ENCODE measurements at regions not wholly inside any gene's neighbourhood (a gene's known extent, or its start where the extent isn't known, plus 50 kb on each side); places are given as distances from the start of the nearest gene placed in this dataset.

- DNase-seq (ENCODE audit: low read depth): no peak
These were observed 92.7 kb upstream of the RPL34 start for GRCh38 chr4:108527723-108528122.

DNA sequence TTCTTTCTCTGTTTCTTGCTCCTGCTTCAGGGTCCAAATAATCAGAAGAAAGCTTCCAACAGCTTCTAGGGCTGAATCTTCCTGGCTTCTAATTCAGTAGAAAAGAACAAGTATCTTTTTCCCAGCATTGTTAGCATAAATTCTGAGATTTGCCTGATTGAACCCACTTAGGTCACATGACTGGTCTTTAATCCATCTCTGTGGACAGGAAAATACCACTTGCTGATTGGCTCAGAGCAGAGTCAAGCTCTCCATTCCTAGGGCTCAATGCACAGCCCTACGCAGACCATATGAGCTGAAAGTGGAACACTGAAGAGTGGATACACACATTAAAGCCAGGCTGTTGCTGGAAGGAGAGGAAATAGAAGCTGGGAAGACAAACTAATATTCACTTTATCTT, 99.6 kb upstream of the RPL34 start:
- no peak for DNase-seq (ENCODE audit: low read depth)

DNA sequence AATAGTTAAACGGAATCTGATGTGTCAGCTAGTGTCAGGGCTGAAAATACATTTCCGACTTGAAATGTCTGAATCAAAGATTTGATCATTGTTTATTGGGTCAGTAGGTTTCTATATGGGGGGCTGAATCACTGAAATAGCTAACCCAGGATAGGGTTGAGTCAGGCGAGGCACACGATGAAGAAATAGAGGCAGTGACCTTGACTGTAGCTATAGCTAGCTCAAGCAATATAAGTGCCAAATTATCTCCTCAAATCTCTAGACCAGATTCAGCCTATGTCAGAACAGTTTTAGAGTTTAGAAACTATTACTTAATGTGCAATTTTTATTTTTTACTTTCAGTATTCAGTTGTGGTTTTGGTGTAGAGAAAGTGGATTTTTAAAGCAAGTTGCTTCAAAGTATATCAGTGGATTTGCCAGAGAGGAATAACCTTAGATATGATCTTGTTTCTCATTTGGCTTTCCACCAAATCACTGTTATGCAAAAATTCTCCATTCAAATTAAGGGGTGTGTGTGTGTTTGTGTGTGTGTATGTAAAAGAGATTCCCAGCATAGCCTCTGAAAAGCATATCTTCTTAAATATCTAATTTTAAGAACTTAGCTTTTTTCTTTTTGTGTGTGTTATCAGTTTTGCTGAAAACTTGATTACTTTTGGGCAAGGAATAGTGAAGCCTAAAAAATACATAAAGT, 100.3 kb upstream of the RPL34 start:
- DNase-seq (ENCODE audit: low read depth): peak; percentile 21

- no peak for DNase-seq (ENCODE audit: low read depth)
These were observed 101.1 kb upstream of the RPL34 start for GRCh38 chr4:108519208-108519833.

DNA sequence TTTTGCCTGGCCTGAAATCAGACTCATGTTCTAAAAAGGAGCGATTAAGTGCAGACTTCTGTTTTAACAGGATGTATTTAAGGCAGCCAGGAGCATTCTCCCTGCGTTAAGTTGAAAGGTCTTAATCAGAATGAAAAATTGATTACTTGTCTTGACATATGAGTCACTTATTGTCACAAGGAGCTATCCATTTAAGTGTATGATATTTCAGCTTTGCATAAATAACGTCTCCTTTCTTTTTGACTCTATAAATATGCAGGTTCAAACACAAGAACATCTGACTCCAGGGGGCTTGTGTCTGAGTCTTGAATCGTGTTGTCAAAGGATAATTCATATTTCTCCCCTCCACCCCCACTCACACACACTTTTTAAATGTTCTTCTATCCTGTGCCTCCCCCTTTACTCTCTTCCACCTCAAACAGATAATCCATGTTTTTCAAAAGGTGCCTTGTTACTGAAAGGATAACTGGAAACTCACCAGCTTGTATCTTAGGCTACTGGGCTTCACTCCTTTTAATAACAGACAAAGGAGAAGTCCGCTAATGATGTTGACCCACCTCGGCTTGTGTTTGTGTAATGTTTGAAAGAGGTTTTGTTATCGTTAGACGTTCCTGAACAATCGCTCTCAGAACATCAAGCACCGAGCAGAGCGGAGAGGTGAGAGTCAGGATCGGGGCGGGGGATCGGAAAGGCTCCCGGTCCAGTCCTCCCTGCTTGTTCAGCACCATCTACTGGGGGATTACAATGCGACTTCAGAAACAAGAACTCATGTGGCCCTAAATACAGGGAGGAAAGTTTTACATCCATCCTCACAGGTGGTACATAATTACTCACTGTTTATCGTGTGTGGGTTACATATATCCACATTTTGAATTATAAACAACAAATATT, 107.5 kb upstream of the RPL34 start:
- DNase-seq (ENCODE audit: low read depth): peak; percentile 56

DNA sequence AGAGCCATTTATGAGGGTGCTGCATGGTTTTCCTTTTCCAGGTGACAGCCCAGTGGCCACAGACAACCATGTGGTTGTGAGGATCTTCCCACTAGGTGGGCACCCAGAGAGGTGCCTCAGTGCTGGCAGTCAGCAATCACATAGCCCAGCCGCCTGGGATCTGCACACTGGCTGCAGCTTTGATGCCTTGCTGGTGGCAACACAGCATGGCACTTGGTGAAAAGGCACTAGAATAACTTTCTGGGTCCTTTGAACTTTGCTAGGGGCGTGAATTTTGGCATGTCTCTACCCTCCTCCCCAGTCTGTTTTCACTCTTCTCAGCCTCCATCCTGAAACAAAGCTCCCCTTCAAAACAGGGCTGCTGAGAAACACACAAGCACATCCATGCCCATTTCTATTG, 108.8 kb upstream of the RPL34 start:
- no peak for DNase-seq (ENCODE audit: low read depth)

DNA sequence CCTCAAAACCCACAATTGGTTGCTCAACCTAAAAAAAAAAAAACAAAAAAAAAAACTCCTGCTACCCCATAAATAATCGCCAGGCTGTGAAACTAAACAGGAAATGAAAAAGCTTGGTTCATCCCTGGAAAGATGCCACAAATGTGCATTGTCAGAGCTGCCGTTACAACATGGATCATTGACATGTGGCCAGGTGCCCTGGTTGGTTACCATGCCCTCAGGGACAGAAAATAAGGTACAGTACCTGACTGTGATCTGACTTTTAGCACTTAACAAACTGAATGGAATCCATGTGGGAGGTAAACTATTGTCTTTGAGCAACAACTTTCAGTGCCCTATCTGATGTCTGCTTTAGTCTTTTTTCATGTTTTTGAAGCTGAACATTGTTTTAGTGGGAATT, 118.0 kb upstream of the RPL34 start:
- DNase-seq (ENCODE audit: low read depth): peak; percentile 20

GRCh38 chr4:108498925-108499324, 121.5 kb upstream of the RPL34 start:
- no peak for DNase-seq (ENCODE audit: low read depth)

DNA sequence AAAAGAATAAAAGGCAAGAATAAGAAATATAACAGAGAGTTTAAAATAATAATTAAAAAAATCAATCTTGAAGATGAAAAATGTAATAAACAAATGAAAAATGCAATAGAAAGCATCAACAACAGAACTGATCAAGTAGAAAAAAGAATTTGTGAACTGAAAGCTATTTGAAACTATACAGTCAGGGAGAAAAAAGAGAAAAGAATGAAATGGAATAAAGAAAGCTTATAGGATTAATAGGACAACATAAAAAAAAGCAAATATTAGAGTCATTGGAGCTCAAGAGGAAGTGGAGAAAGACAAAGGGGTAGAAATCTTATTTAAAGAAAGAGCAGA, 126.8 kb upstream of the RPL34 start:
- DNase-seq (ENCODE audit: low read depth): no peak

DNA sequence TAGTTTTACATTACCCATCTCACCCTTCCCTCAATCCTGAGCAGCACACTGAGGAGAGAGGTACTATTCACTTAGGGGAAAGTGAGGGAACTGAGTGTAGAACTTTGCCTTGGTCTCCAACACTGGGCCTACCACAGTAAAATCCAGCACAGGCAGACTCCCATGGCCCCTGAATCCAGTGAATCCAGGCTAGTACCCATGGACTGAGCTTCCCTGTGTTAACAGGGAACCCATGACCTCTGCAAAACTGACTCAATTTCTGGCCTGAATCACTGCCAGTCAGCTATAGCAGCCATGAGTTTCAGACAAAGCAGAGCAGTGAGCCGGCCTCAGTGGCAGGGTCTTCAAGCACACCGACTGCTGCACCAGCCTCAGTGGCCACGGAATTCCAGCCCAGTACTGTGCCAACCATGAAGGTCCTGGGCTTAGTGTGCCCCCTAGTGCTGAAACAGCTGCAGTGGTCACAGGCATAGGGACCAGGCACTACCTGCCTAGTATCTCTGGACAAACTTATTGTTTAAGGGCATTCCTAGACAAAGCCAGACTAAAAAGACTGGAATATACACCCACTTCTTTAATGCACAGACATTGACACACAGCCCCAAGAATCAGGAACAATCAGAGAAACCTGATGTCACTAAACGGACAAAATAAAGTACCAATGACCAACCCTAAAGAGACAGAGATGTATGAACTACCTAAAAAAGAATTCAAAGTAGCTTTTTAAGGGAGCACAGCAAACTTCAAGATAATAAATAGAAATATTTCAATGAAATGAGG, 127.4 kb upstream of the RPL34 start:
- peak; percentile 18 for DNase-seq (ENCODE audit: low read depth)

- DNase-seq (ENCODE audit: low read depth): peak; percentile 33
These were observed 131.5 kb upstream of the RPL34 start for GRCh38 chr4:108488865-108489264.

DNA sequence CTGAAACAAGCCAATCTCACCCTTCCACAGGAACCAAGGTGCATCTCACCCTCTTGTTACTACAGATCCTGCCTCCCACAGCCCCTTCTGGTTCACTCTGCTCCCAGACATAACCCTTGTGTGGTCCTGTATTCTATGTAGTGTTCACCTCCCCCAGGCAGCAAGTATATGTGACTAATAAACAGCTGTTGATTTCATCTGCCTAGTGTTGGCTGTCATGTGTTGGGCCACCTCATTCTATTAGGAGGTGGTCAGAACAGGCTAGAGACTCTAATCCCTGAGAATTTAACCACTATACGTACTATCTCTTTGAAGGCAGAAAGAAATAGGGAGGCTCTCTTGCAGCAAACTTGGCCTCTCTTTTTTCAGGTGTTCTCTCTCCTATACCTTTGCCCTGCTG, 134.3 kb upstream of the RPL34 start:
- DNase-seq (ENCODE audit: low read depth): peak; percentile 8

DNA sequence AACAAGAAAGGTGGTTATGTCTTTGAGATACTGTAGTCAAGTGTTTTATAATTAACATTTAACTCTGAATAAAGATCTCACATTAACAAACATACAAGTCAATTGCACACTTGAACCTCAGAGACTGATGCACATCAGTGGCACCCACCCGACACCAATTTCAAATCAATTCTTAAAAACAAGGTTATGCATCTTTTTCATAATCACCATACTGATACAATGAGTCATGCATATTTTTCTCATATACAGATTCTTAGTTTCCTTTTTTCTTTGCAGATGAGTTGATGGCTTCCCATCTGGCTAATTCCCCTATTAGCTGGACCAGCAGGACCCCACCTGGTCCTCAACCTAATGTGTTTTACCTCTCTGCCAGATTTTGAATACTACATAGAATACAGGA, 136.2 kb upstream of the RPL34 start:
- DNase-seq (ENCODE audit: low read depth): peak; percentile 2

- DNase-seq (ENCODE audit: low read depth): no peak
These were observed 136.7 kb upstream of the RPL34 start for GRCh38 chr4:108483650-108484049.

DNA sequence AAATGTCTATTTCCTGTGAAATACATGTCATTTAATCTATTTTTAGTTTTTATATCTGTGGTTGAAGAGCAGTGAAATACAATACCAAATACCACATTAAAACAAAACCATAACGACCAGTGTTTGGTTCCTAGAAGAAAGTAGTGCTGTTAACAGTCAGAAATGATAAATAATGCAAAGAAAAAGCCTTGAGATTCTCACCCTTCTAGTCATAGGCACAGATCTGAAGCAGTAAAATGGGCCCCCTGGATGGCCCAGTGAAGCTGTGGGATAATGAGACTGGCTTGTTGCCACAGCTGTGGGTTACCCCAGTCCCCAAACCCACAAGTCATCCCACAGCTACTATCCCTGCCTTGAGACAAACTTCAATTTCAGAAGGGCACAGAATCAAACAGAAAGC, 137.3 kb upstream of the RPL34 start:
- DNase-seq (ENCODE audit: low read depth): no peak

DNA sequence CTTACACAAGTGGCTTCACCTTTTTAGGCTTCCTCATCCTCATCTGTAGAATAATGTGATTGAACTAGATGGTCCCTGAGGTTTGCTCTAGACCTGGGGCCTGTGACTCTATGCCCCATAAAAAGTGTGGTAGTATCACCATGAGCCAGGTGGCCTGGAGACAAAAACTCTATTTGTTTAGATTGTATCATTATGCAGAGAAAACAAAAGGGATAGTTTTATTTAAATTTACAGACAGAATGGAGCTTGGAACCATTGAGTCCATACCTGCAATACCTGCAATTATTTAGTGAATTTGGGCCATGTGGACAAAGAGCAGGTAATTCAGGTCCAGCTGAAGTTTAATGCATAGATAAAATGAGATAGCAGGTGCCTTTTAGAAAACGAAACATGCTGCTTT, 139.5 kb upstream of the RPL34 start:
- DNase-seq (ENCODE audit: low read depth): no peak

GRCh38 chr4:108477527-108478108, 142.8 kb upstream of the RPL34 start:
- peak; percentile 9 for DNase-seq (ENCODE audit: low read depth)

DNA sequence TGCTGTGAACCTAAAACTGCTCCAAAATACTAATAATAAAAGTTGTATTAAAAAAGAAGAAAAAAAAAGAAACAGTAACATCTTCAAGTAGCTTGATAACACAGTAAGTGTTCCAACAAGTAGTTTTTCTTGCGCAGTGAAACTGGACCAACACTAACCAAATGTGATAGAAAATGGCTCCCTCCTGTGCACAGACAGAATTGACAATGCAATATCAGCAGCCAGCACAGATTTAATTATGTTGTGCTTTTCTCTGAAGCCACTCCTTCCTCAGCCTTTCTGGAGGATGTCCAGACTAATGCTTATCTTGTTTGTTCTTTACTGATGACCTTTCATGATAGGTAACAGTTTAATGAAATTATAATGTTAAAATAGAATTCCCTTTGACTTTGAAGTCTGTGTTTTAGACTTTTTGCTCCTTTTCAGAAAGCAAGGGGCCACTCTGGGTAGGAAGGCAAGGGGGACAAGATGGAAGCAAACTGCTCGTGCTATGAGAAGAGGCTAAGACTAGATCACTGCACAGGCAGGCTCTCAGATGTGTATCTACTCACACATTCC, 147.1 kb upstream of the RPL34 start:
- DNase-seq (ENCODE audit: low read depth): no peak

DNA sequence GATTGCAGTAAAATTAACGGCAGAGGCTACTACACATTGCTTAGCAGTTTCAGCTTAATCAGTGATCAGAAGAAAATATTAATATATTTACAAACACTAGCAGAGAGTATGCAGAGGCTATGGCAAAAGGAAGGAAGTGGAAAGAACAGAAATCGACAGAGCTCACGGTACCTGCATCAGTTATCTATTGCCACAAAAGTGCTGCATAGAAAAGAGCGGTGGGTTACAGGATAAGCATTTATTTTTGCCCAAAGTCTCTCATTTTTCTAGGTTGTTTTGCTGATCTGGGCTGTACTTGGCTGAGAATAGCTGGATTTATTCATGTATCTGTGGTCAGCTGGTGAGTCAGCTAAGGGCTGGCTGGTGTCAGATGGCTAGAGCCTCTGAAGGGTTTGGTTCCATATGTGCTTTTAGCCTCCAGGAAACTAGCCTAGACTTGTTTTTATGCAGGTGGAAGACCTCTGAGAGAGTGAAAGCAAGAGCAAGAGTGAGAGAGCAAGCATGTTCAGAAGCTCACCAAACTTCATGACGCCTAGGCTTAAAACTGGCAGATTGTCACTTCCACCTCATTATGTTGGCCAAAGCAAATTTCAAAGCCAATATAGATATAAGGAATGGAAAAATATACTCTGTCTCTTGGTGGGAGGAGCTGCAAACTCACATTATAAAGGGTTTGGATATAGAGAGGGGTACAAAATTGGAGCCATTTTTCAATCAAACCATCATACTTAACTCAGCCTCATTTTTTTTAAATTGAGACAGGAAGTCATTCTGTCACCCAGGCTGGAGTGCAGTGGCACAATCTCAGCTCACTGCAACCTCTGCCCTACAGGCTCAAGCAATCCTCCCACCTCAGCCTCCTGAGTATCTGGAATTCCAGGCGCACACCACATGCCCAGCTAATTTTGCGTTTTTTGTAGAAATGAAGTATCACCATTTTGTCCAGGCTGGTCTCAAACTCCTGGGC, 153.2 kb upstream of the RPL34 start:
- DNase-seq (ENCODE audit: low read depth): peak; percentile 71

- DNase-seq (ENCODE audit: low read depth): no peak
These were observed 154.4 kb upstream of the RPL34 start for GRCh38 chr4:108465886-108466500.
